Left ventricle myocardium inferior (tissue), 1 donor: ENCODE measurements at regions not wholly inside any gene's neighbourhood (a gene's known extent, or its start where the extent isn't known, plus 50 kb on each side); places are given as distances from the start of the nearest gene placed in this dataset.

ENCODE experiments used
- DNase-seq: peaks from one replicate; pipeline ENCODE4 v3.0.0-alpha.2; 2020
- H3K27ac ChIP-seq: fragments of 200-600 bp; replicated peaks from 2 replicates; pipeline ENCODE4 v1.8.0; 2021
- H3K27me3 ChIP-seq: fragments of 200-600 bp; 2 replicates; pipeline ENCODE4 v1.8.0; 2021; ENCODE audit warnings: low read depth
- H3K36me3 ChIP-seq: fragments of 200-600 bp; 2 replicates; pipeline ENCODE4 v1.8.0; 2021
- H3K4me1 ChIP-seq: fragments of 200-600 bp; 2 replicates; pipeline ENCODE4 v1.8.0; 2021
- H3K4me3 ChIP-seq: fragments of 200-600 bp; 2 replicates; pipeline ENCODE4 v1.8.0; 2021; ENCODE audit warnings: mild to moderate bottlenecking, moderate library complexity
- H3K9me3 ChIP-seq: fragments of 200-600 bp; replicated peaks from 2 replicates; pipeline ENCODE4 v1.8.0; 2021
- intact Hi-C: fragments of 100-400 bp; cut with micrococcal nuclease; formaldehyde crosslinking; loops from one replicate; pipeline ENCODE4 v1.11.0; 2022
- TF ChIP-seq, protein P1 (sequence below): fragments of 200-600 bp; IDR thresholded peaks from 2 replicates; pipeline ENCODE4 v1.8.0; 2021; ENCODE audit warnings: antibody characterized with exemption, mild to moderate bottlenecking, borderline replicate concordance
- donor health status: DM: no; HTN: yes; CAD: no; lungs with severe emphysema.

DNA sequence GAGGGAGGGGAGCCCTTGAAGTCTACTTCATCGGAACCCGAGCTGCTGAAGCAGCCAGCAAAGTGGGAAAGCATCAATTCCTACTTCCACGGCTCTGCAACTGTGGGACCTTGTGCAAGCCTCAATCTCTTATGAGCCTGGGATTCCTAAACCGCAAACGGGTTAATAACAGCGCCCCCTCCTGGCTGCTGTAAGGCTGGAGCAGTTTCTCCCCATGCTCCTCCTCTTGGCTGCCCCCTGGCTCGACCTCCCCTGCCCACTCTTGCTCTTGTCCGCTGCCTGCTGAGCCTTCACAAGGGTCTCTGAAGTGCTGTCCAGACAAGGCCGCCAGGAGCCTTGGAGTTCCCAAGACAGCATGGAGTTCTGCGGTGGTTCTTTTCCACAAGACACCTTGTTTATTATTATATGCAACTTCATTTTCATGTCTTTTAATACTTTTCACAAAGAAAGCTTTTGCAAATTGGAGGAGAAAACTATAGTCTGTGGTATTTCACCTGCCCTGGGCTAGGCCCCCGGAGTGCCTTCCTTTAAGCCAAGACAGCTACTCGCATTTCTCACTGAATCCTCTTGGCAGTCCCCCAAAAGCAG lies 157.2 kb downstream of the DDX1 start:
- no peaks in the 10 kb centered on the region for H3K9me3 ChIP-seq
- no peak overlapping the region for H3K4me3 ChIP-seq
- TF ChIP-seq, protein P1, sequence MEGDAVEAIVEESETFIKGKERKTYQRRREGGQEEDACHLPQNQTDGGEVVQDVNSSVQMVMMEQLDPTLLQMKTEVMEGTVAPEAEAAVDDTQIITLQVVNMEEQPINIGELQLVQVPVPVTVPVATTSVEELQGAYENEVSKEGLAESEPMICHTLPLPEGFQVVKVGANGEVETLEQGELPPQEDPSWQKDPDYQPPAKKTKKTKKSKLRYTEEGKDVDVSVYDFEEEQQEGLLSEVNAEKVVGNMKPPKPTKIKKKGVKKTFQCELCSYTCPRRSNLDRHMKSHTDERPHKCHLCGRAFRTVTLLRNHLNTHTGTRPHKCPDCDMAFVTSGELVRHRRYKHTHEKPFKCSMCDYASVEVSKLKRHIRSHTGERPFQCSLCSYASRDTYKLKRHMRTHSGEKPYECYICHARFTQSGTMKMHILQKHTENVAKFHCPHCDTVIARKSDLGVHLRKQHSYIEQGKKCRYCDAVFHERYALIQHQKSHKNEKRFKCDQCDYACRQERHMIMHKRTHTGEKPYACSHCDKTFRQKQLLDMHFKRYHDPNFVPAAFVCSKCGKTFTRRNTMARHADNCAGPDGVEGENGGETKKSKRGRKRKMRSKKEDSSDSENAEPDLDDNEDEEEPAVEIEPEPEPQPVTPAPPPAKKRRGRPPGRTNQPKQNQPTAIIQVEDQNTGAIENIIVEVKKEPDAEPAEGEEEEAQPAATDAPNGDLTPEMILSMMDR: peak; percentile 47
- DNase-seq: no peak
- peaks cover 34% of the 10 kb centered on the region for H3K4me1 ChIP-seq
- no peak overlapping the region for H3K27ac ChIP-seq
- no peaks in the 10 kb centered on the region for H3K36me3 ChIP-seq
- no peaks in the 10 kb centered on the region for H3K27me3 ChIP-seq
- intact Hi-C loops: no loop called here

DNA sequence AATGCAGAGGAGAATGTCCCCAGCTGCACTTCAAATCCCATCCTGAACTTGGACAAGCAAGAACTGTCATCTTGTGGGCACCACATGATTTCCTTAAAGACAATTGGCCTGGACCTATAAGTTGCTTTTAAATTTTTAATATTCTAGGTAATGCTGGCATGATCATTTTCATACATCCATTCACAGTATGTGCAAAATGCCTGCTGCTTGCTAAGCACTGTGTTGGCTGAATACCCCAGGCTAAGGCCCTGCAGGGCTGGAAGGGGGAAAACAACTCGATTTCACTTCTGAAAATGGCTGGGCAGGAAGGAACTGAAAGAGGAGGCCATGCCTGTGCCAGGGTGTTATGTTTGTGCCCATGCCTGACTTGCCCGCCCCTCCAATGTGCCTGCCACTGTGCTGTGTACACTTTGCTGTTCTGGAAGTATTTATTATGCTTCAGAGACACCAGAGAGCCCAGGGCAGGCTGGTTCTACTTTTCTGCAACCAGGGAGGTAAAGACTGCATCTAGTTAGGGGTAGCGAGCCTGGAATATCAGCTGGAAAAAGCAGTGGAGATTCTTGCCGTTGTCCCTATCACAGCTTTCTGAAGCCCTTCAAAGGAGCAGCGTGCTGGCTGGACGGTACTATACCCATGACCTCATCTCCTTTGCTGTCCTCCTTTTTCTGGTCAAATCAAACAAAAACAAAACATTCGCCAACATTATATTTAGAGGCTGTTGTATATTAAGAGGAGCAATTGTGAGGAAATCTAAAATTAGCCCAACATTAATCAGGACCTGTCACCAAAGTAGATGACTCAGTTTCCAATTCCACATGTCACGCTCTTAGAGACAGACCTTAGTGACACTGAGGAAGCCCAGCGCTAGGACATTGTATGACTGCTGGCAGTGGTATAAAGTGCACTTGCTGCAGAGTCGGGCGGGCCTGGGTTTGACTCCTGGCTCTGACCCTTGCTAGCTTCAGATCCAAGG lies 158.1 kb downstream of the DDX1 start:
- Histone ChIP-seq H3K4me1 (peaks cover 37% of the 10 kb centered on the region), H3K4me3 (no peak overlapping the region), H3K27ac (peak overlapping the region; percentile 33), H3K36me3 (no peaks in the 10 kb centered on the region), H3K9me3 (no peaks in the 10 kb centered on the region), H3K27me3 (no peaks in the 10 kb centered on the region)
- intact Hi-C loops: no loop called here
- DNase-seq: no peak
- TF ChIP-seq, protein P1: no peak

DNA sequence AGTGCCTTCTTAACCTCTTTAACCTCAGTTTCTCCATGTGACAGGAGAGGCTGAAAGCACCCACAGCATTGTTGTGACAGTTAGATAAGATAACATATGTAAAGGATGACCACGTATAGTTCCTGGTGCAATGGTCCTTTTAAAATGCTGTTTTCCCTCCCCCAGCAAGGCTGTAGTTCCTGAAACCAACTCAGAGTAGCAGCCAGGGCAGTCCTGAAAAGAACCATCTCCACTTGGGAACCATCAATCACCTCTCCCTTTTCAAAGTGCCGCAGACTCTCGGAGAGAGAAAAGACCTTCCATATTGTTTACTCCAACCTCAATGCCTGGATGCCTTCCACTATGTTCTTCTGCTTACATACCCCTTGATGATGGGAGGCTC lies 158.8 kb downstream of the DDX1 start:
- intact Hi-C loops: no loop called here
- Histone ChIP-seq H3K4me1 (peaks cover 43% of the 10 kb centered on the region), H3K9me3 (no peaks in the 10 kb centered on the region), H3K27ac (no peak overlapping the region), H3K27me3 (no peaks in the 10 kb centered on the region), H3K4me3 (no peak overlapping the region), H3K36me3 (no peaks in the 10 kb centered on the region)
- no peak for DNase-seq
- TF ChIP-seq, protein P1: no peak

DNA sequence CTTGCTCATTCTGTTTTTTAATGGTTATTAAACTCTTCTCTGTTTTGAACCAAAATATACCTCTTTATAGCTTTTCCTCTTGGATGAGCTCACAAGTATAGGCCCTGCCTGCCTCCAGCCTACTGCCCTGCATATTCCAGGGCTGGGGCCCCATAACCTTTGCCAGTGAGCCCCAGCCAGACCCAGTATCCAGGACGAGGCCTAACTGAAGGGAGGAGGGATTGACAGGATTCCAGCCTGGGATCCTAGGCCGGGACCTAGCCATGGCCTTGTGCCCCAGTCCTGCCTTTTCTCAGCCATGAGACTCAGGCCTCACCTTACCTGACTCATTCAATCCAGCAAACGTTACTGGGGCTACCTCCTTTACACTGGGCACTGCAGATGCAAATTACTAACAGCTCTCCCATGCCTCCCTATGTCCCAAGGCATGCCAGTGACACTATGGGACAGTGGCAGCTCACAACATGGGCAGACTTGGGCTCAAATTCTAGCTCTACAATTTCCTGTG lies 159.2 kb downstream of the DDX1 start:
- Histone ChIP-seq H3K4me1 (peaks cover 39% of the 10 kb centered on the region), H3K4me3 (no peak overlapping the region), H3K27ac (no peak overlapping the region), H3K36me3 (no peaks in the 10 kb centered on the region), H3K9me3 (no peaks in the 10 kb centered on the region), H3K27me3 (no peaks in the 10 kb centered on the region)
- DNase-seq: no peak
- intact Hi-C loops: no loop called here
- TF ChIP-seq, protein P1: no peak

DNA sequence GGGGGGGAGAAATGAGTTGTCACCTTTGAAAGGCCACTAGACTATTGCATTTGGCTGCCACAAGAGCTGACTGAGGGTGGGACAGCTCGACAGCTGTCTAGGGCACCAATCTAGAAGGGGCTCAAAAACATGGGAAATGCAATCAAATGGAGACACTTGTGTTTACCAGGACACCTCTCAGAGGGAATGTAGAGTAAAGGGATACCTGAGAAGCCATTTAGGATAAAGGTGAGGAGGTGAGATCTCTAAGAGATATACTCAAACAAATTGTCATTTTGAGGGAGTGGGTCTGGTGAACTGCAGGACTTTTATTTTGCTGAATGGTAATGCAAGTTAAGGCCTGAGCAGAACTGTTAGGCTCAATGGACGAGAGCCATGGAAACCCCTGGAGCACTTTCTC lies 159.8 kb downstream of the DDX1 start:
- H3K36me3 ChIP-seq: no peaks in the 10 kb centered on the region
- H3K4me3 ChIP-seq: no peak overlapping the region
- no peak overlapping the region for H3K27ac ChIP-seq
- no peaks in the 10 kb centered on the region for H3K27me3 ChIP-seq
- H3K9me3 ChIP-seq: no peaks in the 10 kb centered on the region
- TF ChIP-seq, protein P1: no peak
- intact Hi-C loops: no loop called here
- no peak for DNase-seq
- peaks cover 33% of the 10 kb centered on the region for H3K4me1 ChIP-seq
